Mucosa of rectum (tissue), 2 donors: ENCODE measurements at regions not wholly inside any gene's neighbourhood (a gene's known extent, or its start where the extent isn't known, plus 50 kb on each side); places are given as distances from the start of the nearest gene placed in this dataset.
"Not testable (repeated sequence)": the region's sequence is repeated elsewhere in the genome, so short reads cannot be mapped to it uniquely, and the experiment has no call there.

Experiments used
- H3K27ac ChIP-seq, 2 donors: one replicate each; pipeline ENCODE4 v1.7.0; 2013; ENCODE audit warnings: inconsistent platforms in 2 of 2, low read depth in 2 of 2, low read length in 2 of 2
- H3K27me3 ChIP-seq, 2 donors: one replicate each; pipeline ENCODE4 v1.7.0; 2013; ENCODE audit warnings: low read length in 2 of 2; ENCODE audit not compliant: control insufficient read depth in 2 of 2, insufficient read depth in 2 of 2
- H3K36me3 ChIP-seq, 2 donors: one replicate each; pipeline ENCODE4 v1.7.0; 2013; ENCODE audit warnings: low read length in 2 of 2; ENCODE audit not compliant: control insufficient read depth in 2 of 2, insufficient read depth in 2 of 2
- H3K4me1 ChIP-seq, 2 donors: one replicate each; pipeline ENCODE4 v1.7.0; 2013; ENCODE audit warnings: low read length in 2 of 2, mild to moderate bottlenecking in 1 of 2; ENCODE audit not compliant: control insufficient read depth in 2 of 2, insufficient read depth in 2 of 2
- H3K4me3 ChIP-seq, 2 donors: one replicate each; pipeline ENCODE4 v1.7.0; 2013; ENCODE audit warnings: low read length in 2 of 2
- H3K9ac ChIP-seq, 2 donors: one replicate each; pipeline ENCODE4 v1.7.0; 2013; ENCODE audit warnings: low read length in 2 of 2, low read depth in 1 of 2, mild to moderate bottlenecking in 1 of 2
- H3K9me3 ChIP-seq, 2 donors: one replicate each; pipeline ENCODE4 v1.7.0; 2013; ENCODE audit warnings: low read length in 2 of 2; ENCODE audit not compliant: control insufficient read depth in 2 of 2
- donor health status: healthy.
- donor health status: Normal muscosa, but diverticular disease.

GRCh38 chr15:22228101-22228762 lies 147.9 kb downstream of the OR4M2 start:
- H3K9me3 ChIP-seq, result no peaks in the 10 kb centered on the region
- H3K4me3 ChIP-seq, result no peak overlapping the region
- H3K27ac ChIP-seq, result no peak overlapping the region
- no peaks in the 10 kb centered on the region for H3K27me3 ChIP-seq
- H3K36me3 ChIP-seq, result no peaks in the 10 kb centered on the region
- no peak overlapping the region for H3K9ac ChIP-seq
- H3K4me1 ChIP-seq, result no peaks in the 10 kb centered on the region

GRCh38 chr15:22229990-22230819 lies 149.9 kb downstream of the OR4M2 start:
- Histone ChIP-seq H3K4me1 (no peaks in the 10 kb centered on the region), H3K9me3 (peaks cover 0 to under 1% of the 10 kb centered on the region in 2 donors), H3K36me3 (no peaks in the 10 kb centered on the region), H3K4me3 (no peak overlapping the region), H3K27ac (no peak overlapping the region), H3K27me3 (no peaks in the 10 kb centered on the region), H3K9ac (no peak overlapping the region)

GRCh38 chr15:22231603-22232002 lies 151.3 kb downstream of the OR4M2 start:
- no peak overlapping the region for H3K27ac ChIP-seq
- no peak overlapping the region for H3K4me3 ChIP-seq
- no peak overlapping the region for H3K9ac ChIP-seq
- H3K36me3 ChIP-seq, result no peaks in the 10 kb centered on the region
- no peaks in the 10 kb centered on the region for H3K27me3 ChIP-seq
- H3K4me1 ChIP-seq, result no peaks in the 10 kb centered on the region
- H3K9me3 ChIP-seq, result peaks cover 0 to 2% of the 10 kb centered on the region in 2 donors

GRCh38 chr15:22232675-22233074 lies 152.3 kb downstream of the OR4M2 start:
- no peak overlapping the region for H3K4me3 ChIP-seq
- peaks cover 0 to 2% of the 10 kb centered on the region in 2 donors for H3K9me3 ChIP-seq
- no peaks in the 10 kb centered on the region for H3K4me1 ChIP-seq
- no peak overlapping the region for H3K27ac ChIP-seq
- H3K36me3 ChIP-seq, result no peaks in the 10 kb centered on the region
- H3K9ac ChIP-seq, result no peak overlapping the region
- H3K27me3 ChIP-seq, result no peaks in the 10 kb centered on the region

- not testable (repeated sequence) for H3K36me3 ChIP-seq, H3K27ac ChIP-seq, H3K27me3 ChIP-seq
These were observed 155.1 kb downstream of the OR4M2 start for GRCh38 chr15:22235261-22235930.

GRCh38 chr15:22236469-22236868 lies 156.1 kb downstream of the OR4M2 start:
- Histone ChIP-seq H3K9ac (no peak overlapping the region), H3K36me3 (no peaks in the 10 kb centered on the region), H3K4me3 (no peak overlapping the region), H3K27ac (no peak overlapping the region), H3K27me3 (no peaks in the 10 kb centered on the region), H3K9me3 (peaks cover 0 to 2% of the 10 kb centered on the region in 2 donors), H3K4me1 (no peaks in the 10 kb centered on the region)

More at GRCh38 chr15:22235261-22235930, 155.1 kb downstream of the OR4M2 start:
- not testable (repeated sequence) for H3K9ac ChIP-seq, H3K4me3 ChIP-seq, H3K9me3 ChIP-seq, H3K4me1 ChIP-seq

GRCh38 chr15:22237891-22238275 lies 157.6 kb downstream of the OR4M2 start:
- Histone ChIP-seq H3K27ac (no peak overlapping the region), H3K9ac (no peak overlapping the region), H3K27me3 (no peaks in the 10 kb centered on the region), H3K4me1 (no peaks in the 10 kb centered on the region), H3K9me3 (peaks cover 0 to 2% of the 10 kb centered on the region in 2 donors), H3K4me3 (no peak overlapping the region), H3K36me3 (no peaks in the 10 kb centered on the region)

GRCh38 chr15:22238276-22238958 lies 158.1 kb downstream of the OR4M2 start:
- not testable (repeated sequence) for H3K4me1 ChIP-seq, H3K36me3 ChIP-seq, H3K27ac ChIP-seq, H3K9ac ChIP-seq, H3K27me3 ChIP-seq, H3K9me3 ChIP-seq, H3K4me3 ChIP-seq

GRCh38 chr15:22238959-22239805 lies 158.9 kb downstream of the OR4M2 start:
- H3K27me3 ChIP-seq, H3K27ac ChIP-seq, H3K4me1 ChIP-seq, H3K9me3 ChIP-seq, H3K36me3 ChIP-seq, H3K9ac ChIP-seq, H3K4me3 ChIP-seq: not testable (repeated sequence)
